ENCODE measurements at regions not wholly inside any gene's neighbourhood (a gene's known extent, or its start where the extent isn't known, plus 50 kb on each side); places are given as distances from the start of the nearest gene placed in this dataset.

GRCh38 chr21:14617871-14618270, 71.8 kb upstream of the SAMSN1 start:
- Mint-ChIP-seq H3K9me3 (peaks cover 26 to 29% of the 10 kb centered on the region in 2 experiments), H3K4me1 (peaks cover 65 to 72% of the 10 kb centered on the region in 2 experiments), H3K27me3 (ENCODE audit: low read depth) (no peaks in the 10 kb centered on the region; the same call in 1 of the 2 replicates), H3K27ac (peak overlapping the region; percentile 93 to 99 (median 98); a peak in 5 of 7 replicates), H3K4me3 (no peak overlapping the region), H3K36me3 (ENCODE audit: insufficient read depth in 1 of 3, low read depth in 3 of 3) (peaks cover 18 to 34% (median 20%) of the 10 kb centered on the region in 3 experiments)
- Histone ChIP-seq H3K4ac (ENCODE audit: low read depth, low read length) (no peak overlapping the region), H3K4me1 (ENCODE audit: insufficient read depth, low read length) (peaks cover 9% of the 10 kb centered on the region; the same call in 1 of the 2 replicates), H3K23me2 (ENCODE audit: insufficient read length, low read depth, low read length, poor library complexity, severe bottlenecking) (no peaks in the 10 kb centered on the region), H3K18ac (ENCODE audit: insufficient read length, low read depth, low read length) (no peak overlapping the region), H3T11ph (ENCODE audit: low read length) (no peak overlapping the region), H3K9ac (ENCODE audit: extremely low read depth, insufficient read length, low read length) (no peak overlapping the region), H4K91ac (ENCODE audit: insufficient read length, low read depth, low read length) (no peak overlapping the region), H2AK5ac (ENCODE audit: insufficient read length, low read length) (no peak overlapping the region), H3K79me2 (ENCODE audit: insufficient read depth, low read length) (no peaks in the 10 kb centered on the region), H3K27ac (ENCODE audit: insufficient read length, low read depth, low read length) (peak overlapping the region; percentile 99), H2BK120ac (ENCODE audit: low read depth, low read length, poor library complexity, severe bottlenecking) (no peak overlapping the region), H2AFZ (ENCODE audit: low read length) (no peak overlapping the region), H3K14ac (ENCODE audit: insufficient read depth, low read length) (no peak overlapping the region), H3K4me2 (ENCODE audit: insufficient read depth, insufficient read length, low read length) (no peak overlapping the region), H3K27me3 (ENCODE audit: insufficient read depth, low read length) (no peaks in the 10 kb centered on the region), H4K20me1 (ENCODE audit: control insufficient read depth, insufficient read depth, insufficient read length) (no peaks in the 10 kb centered on the region), H4K5ac (ENCODE audit: insufficient read length, low read depth, low read length) (no peak overlapping the region), H4K8ac (replicated peaks; ENCODE audit: insufficient read length, low read depth, low read length) (no peak overlapping the region), H2BK12ac (ENCODE audit: insufficient read length, low read depth, low read length) (no peak overlapping the region), H3K9me3 (ENCODE audit: control insufficient read depth, low read depth, low read length) (peaks cover 13% of the 10 kb centered on the region), H3K23ac (ENCODE audit: insufficient read length, low read depth, low read length) (no peak overlapping the region), H2BK15ac (ENCODE audit: low read depth, low read length) (no peak overlapping the region), H3K79me1 (ENCODE audit: insufficient read depth, low read depth, low read length, poor library complexity, severe bottlenecking) (no peaks in the 10 kb centered on the region), H3K56ac (ENCODE audit: insufficient read length, low read depth, low read length) (no peak overlapping the region), H2BK20ac (ENCODE audit: low read depth, low read length, poor library complexity, severe bottlenecking) (no peak overlapping the region), H2BK5ac (ENCODE audit: insufficient read length, low read length) (no peak overlapping the region)
- DNase-seq: no peak
- no peak for TF ChIP-seq CTCF (conservative IDR thresholded peaks at IDR 0.05)
- WGBS (ENCODE audit: extremely low coverage, insufficient read length, low lambda C conversion rate): no CpG with 5 or more reads among the region's 2 CpGs

Measured in H9 (cell line).